Osteocyte (in vitro differentiated cells): ENCODE measurements at regions not wholly inside any gene's neighbourhood (a gene's known extent, or its start where the extent isn't known, plus 50 kb on each side); places are given as distances from the start of the nearest gene placed in this dataset.

ENCODE experiments used
- DNase-seq: peaks from one replicate; pipeline ENCODE4 v3.0.0; 2021; ENCODE audit warnings: mixed read lengths; ENCODE audit not compliant: unreplicated experiment; ENCODE audit errors: extremely low spot score
- H3K27ac Mint-ChIP-seq: one replicate; pipeline ENCODE4 v1.8.0; 2021; ENCODE audit warnings: mild to moderate bottlenecking, mixed read lengths; ENCODE audit not compliant: unreplicated experiment
- H3K27me3 Mint-ChIP-seq: one replicate; pipeline ENCODE4 v1.8.0; 2021; ENCODE audit warnings: mixed read lengths; ENCODE audit not compliant: unreplicated experiment
- H3K36me3 Mint-ChIP-seq: one replicate; pipeline ENCODE4 v1.8.0; 2021; ENCODE audit warnings: mixed read lengths; ENCODE audit not compliant: unreplicated experiment
- H3K4me1 Mint-ChIP-seq: one replicate; pipeline ENCODE4 v1.8.0; 2021; ENCODE audit warnings: mixed read lengths; ENCODE audit not compliant: unreplicated experiment
- H3K4me3 Mint-ChIP-seq: one replicate; pipeline ENCODE4 v1.8.0; 2021; ENCODE audit warnings: mild to moderate bottlenecking, moderate library complexity, mixed read lengths; ENCODE audit not compliant: unreplicated experiment
- H3K9me3 Mint-ChIP-seq: one replicate; pipeline ENCODE4 v1.8.0; 2021; ENCODE audit warnings: mixed read lengths; ENCODE audit not compliant: unreplicated experiment
- TF ChIP-seq, protein P1 (sequence below): fragments of 200-600 bp; sonication (generic); IDR thresholded peaks from 2 replicates; pipeline ENCODE4 v1.5.0; 2021; ENCODE audit warnings: antibody characterized with exemption, mild to moderate bottlenecking, moderate library complexity

DNA sequence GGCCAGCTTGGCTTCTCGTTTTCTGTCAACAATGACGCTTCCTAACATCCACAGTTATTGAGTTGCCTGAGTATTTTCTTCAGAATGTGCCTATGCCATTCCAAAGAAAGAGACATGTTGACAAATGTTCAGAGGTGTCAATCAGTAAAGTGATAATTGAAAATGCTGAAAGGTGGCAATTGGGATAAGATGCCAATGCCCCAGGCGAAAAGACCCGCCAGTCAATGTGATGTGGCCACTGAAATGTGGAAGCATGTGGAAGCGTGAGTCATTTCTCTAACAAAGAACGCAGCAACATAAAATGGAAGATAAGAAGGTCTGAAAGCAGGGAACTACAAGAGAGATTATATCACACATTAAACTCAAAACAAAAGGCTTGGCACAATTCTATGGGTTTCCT is 882.2 kb upstream of the SLC10A2 start:
- Mint-ChIP-seq H3K4me3 (no peak overlapping the region), H3K36me3 (no peaks in the 10 kb centered on the region), H3K27ac (no peak overlapping the region), H3K4me1 (peaks cover 19% of the 10 kb centered on the region), H3K27me3 (no peaks in the 10 kb centered on the region), H3K9me3 (peaks cover 4% of the 10 kb centered on the region)
- no peak for DNase-seq
- TF ChIP-seq, protein P1, sequence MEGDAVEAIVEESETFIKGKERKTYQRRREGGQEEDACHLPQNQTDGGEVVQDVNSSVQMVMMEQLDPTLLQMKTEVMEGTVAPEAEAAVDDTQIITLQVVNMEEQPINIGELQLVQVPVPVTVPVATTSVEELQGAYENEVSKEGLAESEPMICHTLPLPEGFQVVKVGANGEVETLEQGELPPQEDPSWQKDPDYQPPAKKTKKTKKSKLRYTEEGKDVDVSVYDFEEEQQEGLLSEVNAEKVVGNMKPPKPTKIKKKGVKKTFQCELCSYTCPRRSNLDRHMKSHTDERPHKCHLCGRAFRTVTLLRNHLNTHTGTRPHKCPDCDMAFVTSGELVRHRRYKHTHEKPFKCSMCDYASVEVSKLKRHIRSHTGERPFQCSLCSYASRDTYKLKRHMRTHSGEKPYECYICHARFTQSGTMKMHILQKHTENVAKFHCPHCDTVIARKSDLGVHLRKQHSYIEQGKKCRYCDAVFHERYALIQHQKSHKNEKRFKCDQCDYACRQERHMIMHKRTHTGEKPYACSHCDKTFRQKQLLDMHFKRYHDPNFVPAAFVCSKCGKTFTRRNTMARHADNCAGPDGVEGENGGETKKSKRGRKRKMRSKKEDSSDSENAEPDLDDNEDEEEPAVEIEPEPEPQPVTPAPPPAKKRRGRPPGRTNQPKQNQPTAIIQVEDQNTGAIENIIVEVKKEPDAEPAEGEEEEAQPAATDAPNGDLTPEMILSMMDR = no peak

DNA sequence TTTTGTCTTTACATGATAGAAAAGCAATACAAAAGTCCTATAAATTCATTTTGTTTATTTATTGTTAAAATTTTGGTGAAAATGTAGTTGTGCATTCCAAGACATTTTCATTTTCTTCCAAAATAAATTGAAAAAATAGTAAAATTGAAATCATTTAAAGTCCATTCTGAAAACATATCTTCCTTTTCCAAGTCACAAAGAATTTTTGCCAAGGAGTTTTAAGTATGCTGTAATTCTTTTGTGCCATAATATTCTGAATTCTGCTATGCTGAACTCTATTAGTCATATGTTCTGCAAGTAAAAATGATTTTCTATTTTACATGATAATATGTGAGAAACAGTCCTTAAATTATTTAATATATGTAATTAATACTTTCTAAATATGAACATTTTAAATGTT is 879.6 kb upstream of the SLC10A2 start:
- Mint-ChIP-seq H3K27ac (no peak overlapping the region), H3K4me1 (peaks cover 12% of the 10 kb centered on the region), H3K36me3 (no peaks in the 10 kb centered on the region), H3K27me3 (no peaks in the 10 kb centered on the region), H3K9me3 (peaks cover 4% of the 10 kb centered on the region), H3K4me3 (no peak overlapping the region)
- no peak for DNase-seq
- TF ChIP-seq, protein P1 = no peak

DNA sequence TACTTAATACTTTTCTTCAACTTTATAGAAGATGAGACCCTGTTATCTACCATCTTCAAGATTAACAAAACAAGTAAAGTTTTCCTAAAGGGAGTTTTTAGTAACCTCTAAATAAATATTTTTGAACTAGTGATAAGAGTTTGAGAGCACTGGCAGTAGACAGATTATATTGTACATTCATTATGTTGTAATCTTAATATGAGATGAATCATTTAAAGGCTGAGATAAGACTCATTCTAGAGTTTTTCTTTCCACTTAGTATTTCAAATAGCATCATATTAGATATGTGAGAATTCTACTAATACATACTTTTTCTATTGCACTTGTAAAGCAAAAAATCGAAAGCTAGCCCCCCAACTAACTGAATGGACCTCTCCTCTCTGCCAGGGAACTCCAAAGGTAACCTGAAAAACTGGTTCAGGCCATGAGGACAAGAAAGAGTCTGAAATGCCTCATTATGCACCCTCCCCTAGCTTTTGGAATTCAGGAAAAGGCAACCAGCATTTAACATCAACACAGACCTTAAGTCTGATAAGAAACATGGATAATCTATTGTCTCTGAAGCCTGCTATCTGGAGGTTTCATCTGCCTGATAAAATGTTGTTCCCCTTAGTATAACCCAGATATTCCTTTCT is 875.4 kb upstream of the SLC10A2 start:
- H3K4me3 Mint-ChIP-seq = no peak overlapping the region
- TF ChIP-seq, protein P1 = no peak
- no peak overlapping the region for H3K27ac Mint-ChIP-seq
- H3K36me3 Mint-ChIP-seq = no peaks in the 10 kb centered on the region
- H3K4me1 Mint-ChIP-seq = peaks cover 8% of the 10 kb centered on the region
- no peak for DNase-seq
- no peaks in the 10 kb centered on the region for H3K27me3 Mint-ChIP-seq
- peaks cover 4% of the 10 kb centered on the region for H3K9me3 Mint-ChIP-seq

GRCh38 chr13:103935117-103935516 is 868.9 kb upstream of the SLC10A2 start:
- H3K4me3 Mint-ChIP-seq = no peak overlapping the region
- peaks cover 2% of the 10 kb centered on the region for H3K36me3 Mint-ChIP-seq
- H3K27ac Mint-ChIP-seq = no peak overlapping the region
- peaks cover 16% of the 10 kb centered on the region for H3K9me3 Mint-ChIP-seq
- TF ChIP-seq, protein P1 = no peak
- DNase-seq = no peak
- H3K27me3 Mint-ChIP-seq = no peaks in the 10 kb centered on the region
- H3K4me1 Mint-ChIP-seq = no peaks in the 10 kb centered on the region

- no peak for DNase-seq
- TF ChIP-seq, protein P1 = no peak
- Mint-ChIP-seq H3K4me3 (no peak overlapping the region), H3K4me1 (no peaks in the 10 kb centered on the region), H3K9me3 (peaks cover 16% of the 10 kb centered on the region), H3K27me3 (no peaks in the 10 kb centered on the region), H3K27ac (no peak overlapping the region), H3K36me3 (peaks cover 2% of the 10 kb centered on the region)
Measured at GRCh38 chr13:103931885-103932284, 865.7 kb upstream of the SLC10A2 start.
